GM12801 (cell line): ENCODE measurements at regions not wholly inside any gene's neighbourhood (a gene's known extent, or its start where the extent isn't known, plus 50 kb on each side); places are given as distances from the start of the nearest gene placed in this dataset.

Source experiments
- TF ChIP-seq, protein P1 (sequence below): IDR thresholded peaks from one replicate; pipeline ENCODE4 v1.5.1; 2011; ENCODE audit warnings: control low read depth; ENCODE audit not compliant: insufficient read length; ENCODE audit errors: extremely low read depth

DNA sequence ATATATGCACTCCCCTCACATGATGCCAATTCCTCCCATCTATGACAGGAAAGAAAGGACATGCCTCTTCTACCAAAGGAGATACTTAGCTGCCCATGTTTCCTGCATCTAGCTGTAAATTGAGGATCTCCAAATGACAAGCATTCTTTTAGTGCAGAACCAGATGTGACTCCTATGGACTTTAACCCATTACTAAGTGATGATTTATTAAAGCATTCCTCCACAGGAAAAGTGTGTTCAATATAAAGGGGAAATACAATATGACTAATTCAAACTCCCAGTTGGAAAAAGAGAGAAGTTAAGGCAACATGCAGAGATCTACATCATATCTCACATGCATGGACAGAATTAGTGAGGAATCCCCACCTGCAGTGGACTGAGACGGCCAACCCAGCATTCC, 221.3 kb downstream of the FAM76B start:
- TF ChIP-seq, protein P1, sequence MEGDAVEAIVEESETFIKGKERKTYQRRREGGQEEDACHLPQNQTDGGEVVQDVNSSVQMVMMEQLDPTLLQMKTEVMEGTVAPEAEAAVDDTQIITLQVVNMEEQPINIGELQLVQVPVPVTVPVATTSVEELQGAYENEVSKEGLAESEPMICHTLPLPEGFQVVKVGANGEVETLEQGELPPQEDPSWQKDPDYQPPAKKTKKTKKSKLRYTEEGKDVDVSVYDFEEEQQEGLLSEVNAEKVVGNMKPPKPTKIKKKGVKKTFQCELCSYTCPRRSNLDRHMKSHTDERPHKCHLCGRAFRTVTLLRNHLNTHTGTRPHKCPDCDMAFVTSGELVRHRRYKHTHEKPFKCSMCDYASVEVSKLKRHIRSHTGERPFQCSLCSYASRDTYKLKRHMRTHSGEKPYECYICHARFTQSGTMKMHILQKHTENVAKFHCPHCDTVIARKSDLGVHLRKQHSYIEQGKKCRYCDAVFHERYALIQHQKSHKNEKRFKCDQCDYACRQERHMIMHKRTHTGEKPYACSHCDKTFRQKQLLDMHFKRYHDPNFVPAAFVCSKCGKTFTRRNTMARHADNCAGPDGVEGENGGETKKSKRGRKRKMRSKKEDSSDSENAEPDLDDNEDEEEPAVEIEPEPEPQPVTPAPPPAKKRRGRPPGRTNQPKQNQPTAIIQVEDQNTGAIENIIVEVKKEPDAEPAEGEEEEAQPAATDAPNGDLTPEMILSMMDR = no peak

GRCh38 chr11:95567685-95568084, 221.9 kb downstream of the FAM76B start:
- TF ChIP-seq, protein P1 = no peak

DNA sequence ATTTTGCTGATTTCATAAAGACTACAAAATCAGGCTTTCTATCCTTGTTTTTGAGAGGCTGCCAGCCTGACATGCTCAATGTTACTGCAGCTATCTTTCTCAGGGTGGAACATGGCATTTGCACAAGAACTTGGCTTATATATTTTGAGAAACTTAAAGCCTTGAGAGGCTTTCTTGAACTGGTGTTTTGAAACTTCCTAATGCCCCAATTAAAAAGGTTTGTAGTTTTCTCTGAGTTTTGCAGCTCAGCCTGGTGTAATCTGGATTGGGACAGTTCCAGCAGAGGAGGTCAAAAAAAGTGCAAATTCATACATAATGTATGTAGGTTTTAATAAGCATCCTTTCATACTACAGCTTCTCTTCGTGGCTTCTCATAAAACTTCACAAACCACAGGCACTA, 223.4 kb downstream of the FAM76B start:
- TF ChIP-seq, protein P1 = no peak

- TF ChIP-seq, protein P1 = no peak
These were observed 223.8 kb downstream of the FAM76B start for GRCh38 chr11:95565724-95566141.

DNA sequence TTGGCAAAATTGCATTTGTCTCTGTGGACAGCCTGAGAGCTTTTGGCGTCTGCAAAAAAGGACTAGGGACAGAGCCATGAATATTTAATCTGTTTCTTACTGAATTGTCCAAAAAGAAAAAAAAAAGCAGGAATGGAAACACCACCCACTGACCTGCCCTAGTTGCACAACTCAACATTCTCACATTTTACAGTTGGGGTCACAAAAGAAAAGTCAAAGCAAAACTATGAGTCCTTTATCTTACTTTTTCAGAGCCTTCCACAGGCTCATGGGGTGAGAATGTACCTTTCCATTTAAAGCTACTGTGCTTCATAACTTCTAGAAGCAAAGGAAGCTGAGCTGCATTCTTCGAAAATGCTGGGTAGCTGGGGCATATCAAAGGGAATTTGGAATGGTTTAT, 225.7 kb downstream of the FAM76B start:
- TF ChIP-seq, protein P1 = no peak

DNA sequence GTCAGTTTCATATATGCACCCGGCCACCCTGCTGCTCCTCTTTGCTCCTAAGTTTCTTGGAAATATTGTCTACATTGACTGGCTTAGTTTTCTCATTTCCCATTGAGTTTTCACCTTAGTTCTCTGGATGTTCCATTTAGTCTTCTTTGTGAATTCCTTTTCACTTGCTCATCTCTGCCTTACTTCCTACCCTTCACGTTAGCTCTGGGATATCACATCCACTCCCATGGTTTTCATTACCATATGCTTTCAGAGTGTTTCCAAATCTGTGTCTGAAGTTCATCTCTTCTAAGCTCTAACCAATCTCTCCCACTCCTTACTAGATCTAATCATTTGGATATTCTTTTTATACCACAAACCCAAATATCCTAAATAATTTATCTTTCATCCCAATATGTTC, 226.4 kb downstream of the FAM76B start:
- TF ChIP-seq, protein P1 = no peak

DNA sequence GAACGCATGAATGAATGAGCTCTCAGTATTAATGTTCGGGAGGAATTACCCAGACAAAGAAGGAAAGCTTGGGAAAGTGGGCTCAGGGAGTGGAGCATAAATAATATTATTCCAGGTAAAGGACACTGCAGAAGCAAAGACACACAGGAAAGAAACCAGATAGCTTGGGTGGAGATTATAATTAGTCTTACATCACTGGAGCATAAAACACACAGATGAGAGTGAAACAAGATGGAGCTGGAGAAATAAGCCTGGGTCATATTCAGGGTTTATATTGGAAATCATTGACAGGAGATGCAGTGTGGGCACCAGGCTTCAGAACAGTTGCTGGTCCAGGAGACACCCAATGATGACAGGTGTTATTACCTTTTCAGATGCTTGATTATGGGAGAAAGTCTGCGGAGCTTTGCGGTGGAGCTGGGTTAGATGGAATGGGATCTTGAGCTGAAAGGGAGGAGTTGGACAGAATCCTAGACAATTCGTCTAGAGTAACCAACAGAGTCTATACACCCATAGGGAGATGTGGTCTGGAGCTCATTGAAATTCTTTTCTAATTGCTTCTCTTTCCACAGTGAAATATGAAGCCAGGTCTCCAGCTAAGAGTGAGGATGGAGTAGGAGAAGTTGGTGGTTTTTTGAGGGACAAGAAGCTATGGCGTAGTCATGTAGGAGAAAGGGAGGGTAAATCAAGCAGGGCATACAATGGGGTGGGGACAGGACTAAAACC, 227.2 kb downstream of the FAM76B start:
- TF ChIP-seq, protein P1 = no peak

DNA sequence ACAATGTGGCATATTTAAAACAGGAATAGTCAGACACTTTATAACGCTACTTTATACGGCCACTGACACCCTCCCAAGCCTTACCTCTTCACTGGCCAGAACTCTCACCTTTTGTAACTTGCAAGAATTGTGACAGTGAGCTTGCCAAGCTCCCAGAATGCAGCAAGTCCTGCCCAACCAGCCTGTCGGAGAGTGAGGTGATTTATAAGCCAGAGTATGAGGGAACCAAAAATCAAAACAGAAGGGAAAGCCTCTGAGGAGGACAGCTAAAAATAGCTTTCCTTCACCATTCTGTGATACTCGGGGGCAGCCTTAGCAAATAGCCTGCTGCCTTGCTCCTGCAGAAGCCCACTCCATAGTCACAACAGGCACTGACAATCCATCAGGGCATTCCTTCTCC, 229.7 kb downstream of the FAM76B start:
- TF ChIP-seq, protein P1 = no peak
